NOMO-1 (cell line): ENCODE measurements at regions not wholly inside any gene's neighbourhood (a gene's known extent, or its start where the extent isn't known, plus 50 kb on each side); places are given as distances from the start of the nearest gene placed in this dataset.

ENCODE experiments used
- DNase-seq, 2 experiments: peaks; one replicate each; lab custom pipeline; 2025; ENCODE audit not compliant: unreplicated experiment in 2 of 2; lab: John Stamatoyannopoulos, UW

GRCh38 chr4:152269448-152270191 lies 266.3 kb downstream of the FBXW7 start:
- no peak for DNase-seq

GRCh38 chr4:152267811-152268210 lies 268.1 kb downstream of the FBXW7 start:
- DNase-seq, result no peak

GRCh38 chr4:152266831-152267480 lies 268.9 kb downstream of the FBXW7 start:
- no peak for DNase-seq

GRCh38 chr4:152265149-152265621 lies 270.7 kb downstream of the FBXW7 start:
- DNase-seq, result no peak

GRCh38 chr4:152264106-152264505 lies 271.8 kb downstream of the FBXW7 start:
- DNase-seq, result no peak

- no peak for DNase-seq
Observed at GRCh38 chr4:152259866-152260265, 276.0 kb downstream of the FBXW7 start.

GRCh38 chr4:152258804-152259708 lies 276.8 kb downstream of the FBXW7 start:
- no peak for DNase-seq

GRCh38 chr4:152258391-152258790 lies 277.5 kb downstream of the FBXW7 start:
- no peak for DNase-seq

- DNase-seq, result no peak
Observed at GRCh38 chr4:152257601-152258066, 278.3 kb downstream of the FBXW7 start.

GRCh38 chr4:152256996-152257395 lies 278.9 kb downstream of the FBXW7 start:
- DNase-seq, result no peak

- peak; percentile 10 to 40 for DNase-seq
Observed at GRCh38 chr4:152255437-152255836, 280.5 kb downstream of the FBXW7 start.

- no peak for DNase-seq
Observed at GRCh38 chr4:152248347-152248746, 287.5 kb downstream of the FBXW7 start.

GRCh38 chr4:152247271-152247975 lies 288.5 kb downstream of the FBXW7 start:
- DNase-seq, result no peak

- no peak for DNase-seq
Observed at GRCh38 chr4:152246659-152247058, 289.2 kb downstream of the FBXW7 start.

- no peak for DNase-seq
Observed at GRCh38 chr4:152245680-152246079, 290.2 kb downstream of the FBXW7 start.

GRCh38 chr4:152244659-152245058 lies 291.2 kb downstream of the FBXW7 start:
- no peak for DNase-seq

- DNase-seq, result no peak
Observed at GRCh38 chr4:152243896-152244595, 291.8 kb downstream of the FBXW7 start.

- DNase-seq, result peak; percentile 22 to 37
Observed at GRCh38 chr4:152243206-152243605, 292.7 kb downstream of the FBXW7 start.

GRCh38 chr4:152240232-152240631 lies 295.7 kb downstream of the FBXW7 start:
- DNase-seq, result peak; percentile 7 to 34

GRCh38 chr4:152239216-152239615 lies 296.7 kb downstream of the FBXW7 start:
- DNase-seq, result no peak
